DND-41 (cell line): ENCODE measurements at regions not wholly inside any gene's neighbourhood (a gene's known extent, or its start where the extent isn't known, plus 50 kb on each side); places are given as distances from the start of the nearest gene placed in this dataset.

Experiments
- CTCF ChIP-seq: IDR thresholded peaks from 2 replicates; pipeline ENCODE4 v1.5.1; 2012; ENCODE audit warnings: borderline replicate concordance, low read length, moderate library complexity, mild to moderate bottlenecking; ENCODE audit not compliant: poor library complexity, severe bottlenecking; ENCODE audit errors: extremely low read depth
- EZH2 ChIP-seq: IDR thresholded peaks from 3 replicates; pipeline ENCODE4 v1.6.1; 2012; ENCODE audit warnings: borderline replicate concordance, low read depth, mild to moderate bottlenecking, moderate library complexity, low read length, inconsistent platforms; ENCODE audit not compliant: severe bottlenecking

- TF ChIP-seq CTCF (no peak), EZH2 (no peak)
Measured at GRCh38 chr12:41904041-41904440, 240.6 kb downstream of the GXYLT1 start.
